GM19463 (cell line): ENCODE measurements at regions not wholly inside any gene's neighbourhood (a gene's known extent, or its start where the extent isn't known, plus 50 kb on each side); places are given as distances from the start of the nearest gene placed in this dataset.
A peak's percentile ranks its signal among the peaks of the same experiment; 100 is the strongest.
"Not testable (repeated sequence)": the region's sequence is repeated elsewhere in the genome, so short reads cannot be mapped to it uniquely, and the experiment has no call there.

Experiments
- ATAC-seq: cut with Tn5 transposase; IDR thresholded peaks from one replicate; pipeline ENCODE4 v1.9.1; 2021; ENCODE audit warnings: mild to moderate bottlenecking, moderate library complexity; ENCODE audit not compliant: unreplicated experiment

DNA sequence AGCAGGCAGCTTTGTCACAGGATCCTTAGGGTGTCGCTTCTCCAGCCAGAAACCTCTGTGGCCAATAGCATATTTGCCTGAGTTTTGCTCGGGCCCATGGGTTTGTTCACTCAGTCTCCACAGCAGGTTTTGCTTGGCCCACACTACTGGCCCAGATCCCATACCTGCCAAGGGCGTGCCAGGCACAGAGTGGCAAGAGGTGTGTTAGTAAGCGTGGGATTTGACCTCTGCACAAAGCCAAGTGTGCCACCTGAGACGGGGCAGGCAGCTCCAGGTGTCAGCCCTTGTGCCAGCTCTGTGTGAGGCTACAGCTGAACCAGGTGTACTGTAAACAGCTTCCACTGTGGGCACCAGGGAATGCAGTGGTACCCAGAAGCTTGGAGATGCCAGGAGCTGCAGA is 2003.0 kb downstream of the C4orf33 start:
- no peak for ATAC-seq

- ATAC-seq: no peak
Observed at GRCh38 chr4:131113273-131113672, 2017.3 kb downstream of the C4orf33 start.

DNA sequence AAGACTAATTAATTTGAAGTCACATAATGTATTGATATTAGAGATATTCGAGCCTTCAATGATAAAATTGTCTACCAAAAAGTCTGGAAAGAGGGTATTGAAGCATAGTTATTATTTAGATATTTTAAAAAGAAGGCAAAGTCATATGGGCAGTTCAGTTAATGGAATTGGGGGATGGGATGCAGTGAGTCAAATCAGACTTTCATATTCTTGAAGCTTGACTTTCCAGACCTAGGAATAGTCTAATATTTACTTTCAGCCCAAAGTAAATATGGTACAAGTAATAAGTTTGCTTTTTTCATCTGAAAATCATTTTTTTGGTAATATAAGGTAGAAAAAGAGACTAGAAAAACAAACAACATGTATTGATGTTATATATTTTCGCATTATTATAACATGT is 2017.8 kb downstream of the C4orf33 start:
- no peak for ATAC-seq

DNA sequence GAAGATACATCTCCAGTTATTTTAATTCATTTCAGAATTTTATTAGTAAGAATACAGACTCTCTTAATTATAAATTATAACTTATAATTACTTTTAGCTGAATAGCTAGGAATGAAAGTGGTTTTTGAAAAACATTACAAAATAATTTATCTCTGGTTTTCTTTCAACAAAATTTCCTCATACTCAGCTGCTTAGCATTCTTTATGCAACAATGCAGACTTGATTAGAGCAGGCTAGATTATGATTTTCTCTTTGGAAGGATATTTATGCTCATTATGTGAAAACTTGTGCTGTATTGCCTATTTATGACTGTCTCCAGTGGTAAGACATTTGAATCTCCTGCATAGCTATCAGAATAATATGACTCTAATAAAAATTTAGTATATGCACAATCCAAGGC is 2023.7 kb downstream of the C4orf33 start:
- ATAC-seq: no peak

- no peak for ATAC-seq
Observed at GRCh38 chr4:131137196-131137595, 2011.9 kb upstream of the PCDH10 start.

DNA sequence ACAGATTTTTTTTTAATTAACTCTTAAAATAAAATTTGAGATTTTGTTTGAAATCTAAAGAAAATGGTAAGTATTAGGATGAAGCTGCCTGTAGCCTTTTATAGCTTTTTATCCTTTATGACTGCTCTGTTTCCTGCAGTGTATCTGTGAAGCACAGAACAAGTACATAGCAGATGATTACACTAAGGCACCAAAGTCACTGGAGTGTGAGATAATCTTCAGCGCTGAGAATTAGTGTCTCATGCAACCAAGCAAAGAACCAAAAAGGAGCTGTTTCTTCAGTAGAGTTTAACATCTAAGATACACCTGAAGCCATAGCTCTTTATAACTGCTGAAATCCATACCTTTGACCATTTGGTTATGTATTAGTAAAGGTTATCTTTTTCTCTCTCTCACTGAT is 1989.8 kb upstream of the PCDH10 start:
- no peak for ATAC-seq

DNA sequence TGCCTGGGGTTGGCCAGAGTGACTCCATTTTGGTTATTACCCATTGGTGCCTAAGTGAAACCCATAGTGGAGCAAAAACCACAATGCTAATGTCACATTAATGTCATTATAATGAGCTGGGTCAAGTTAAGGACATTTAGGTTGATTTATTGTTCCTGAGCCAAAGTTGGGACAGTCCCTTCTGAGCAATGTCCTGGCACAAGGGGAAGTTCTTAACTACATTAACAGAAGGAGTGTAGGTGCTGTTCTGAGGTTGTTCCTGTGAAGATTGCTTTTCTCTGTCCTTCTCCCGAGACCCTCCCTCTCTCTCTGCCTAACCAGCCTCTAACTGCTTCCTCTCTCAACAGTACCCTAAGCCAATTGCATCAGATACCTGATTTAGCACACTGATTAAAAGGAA is 1956.8 kb upstream of the PCDH10 start:
- no peak for ATAC-seq

- no peak for ATAC-seq
Observed at GRCh38 chr4:131207589-131207988, 1941.5 kb upstream of the PCDH10 start.

DNA sequence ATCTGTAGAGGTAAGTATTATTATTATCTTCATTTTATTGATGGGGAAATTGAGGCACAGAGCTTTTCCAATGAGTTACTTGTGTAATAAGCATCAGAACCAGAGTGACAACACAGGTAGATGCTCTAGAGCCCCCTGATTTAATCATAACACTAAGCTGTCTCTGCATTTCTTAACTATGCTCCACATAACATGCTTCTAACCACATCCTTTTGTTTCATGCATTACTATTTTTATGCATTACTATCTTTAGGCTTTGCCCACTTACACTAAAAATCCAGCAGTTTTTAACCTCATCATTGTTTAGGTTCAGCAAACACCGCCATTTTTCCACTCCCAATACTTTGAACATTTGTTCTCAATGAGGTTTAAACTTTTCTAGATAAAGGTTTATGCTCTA is 1900.8 kb upstream of the PCDH10 start:
- no peak for ATAC-seq

GRCh38 chr4:131251321-131251720 is 1897.8 kb upstream of the PCDH10 start:
- ATAC-seq: no peak

DNA sequence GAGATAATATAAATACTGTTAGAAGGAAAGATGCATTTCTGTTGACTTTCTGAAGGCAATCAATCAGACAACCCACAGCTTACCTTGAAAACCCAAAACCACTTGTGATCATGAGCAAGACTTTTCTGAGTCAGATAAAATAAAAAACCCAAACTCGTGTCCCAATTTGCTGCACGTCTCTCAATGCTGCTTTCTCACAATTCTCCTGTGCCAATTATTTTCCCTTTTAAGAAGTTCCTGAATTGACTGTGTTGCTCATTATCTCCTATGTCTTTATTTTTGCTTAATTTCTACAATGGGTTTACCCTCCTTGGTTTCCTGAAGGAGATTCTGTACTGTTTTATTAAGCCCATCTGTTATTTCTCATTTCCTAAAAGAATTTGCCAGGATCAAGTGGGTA is 1891.9 kb upstream of the PCDH10 start:
- ATAC-seq: no peak

GRCh38 chr4:131258361-131258760 is 1890.7 kb upstream of the PCDH10 start:
- ATAC-seq: no peak

- ATAC-seq: no peak
Observed at GRCh38 chr4:131288441-131288840, 1860.7 kb upstream of the PCDH10 start.

DNA sequence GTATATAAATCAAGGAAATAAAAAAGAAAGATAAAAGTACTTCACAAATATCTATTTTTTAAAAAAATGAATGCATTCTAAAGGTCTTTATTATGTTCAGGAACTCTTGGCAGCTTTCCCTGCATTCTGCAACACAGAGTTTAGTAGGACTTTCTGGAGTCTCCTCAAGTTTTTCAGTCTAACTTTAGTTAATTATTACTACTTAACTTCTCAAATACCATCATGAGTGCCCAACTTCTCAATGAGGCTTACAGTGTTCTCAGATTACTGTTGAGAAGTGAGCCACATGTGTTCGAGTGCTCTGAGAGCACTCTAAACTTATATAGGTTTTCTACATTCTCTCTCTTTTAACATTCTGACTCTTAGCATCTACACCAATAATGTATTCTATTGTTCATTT is 1852.9 kb upstream of the PCDH10 start:
- no peak for ATAC-seq

- no peak for ATAC-seq
Observed at GRCh38 chr4:131302108-131302507, 1847.0 kb upstream of the PCDH10 start.

GRCh38 chr4:131304686-131305085 is 1844.4 kb upstream of the PCDH10 start:
- ATAC-seq: no peak

DNA sequence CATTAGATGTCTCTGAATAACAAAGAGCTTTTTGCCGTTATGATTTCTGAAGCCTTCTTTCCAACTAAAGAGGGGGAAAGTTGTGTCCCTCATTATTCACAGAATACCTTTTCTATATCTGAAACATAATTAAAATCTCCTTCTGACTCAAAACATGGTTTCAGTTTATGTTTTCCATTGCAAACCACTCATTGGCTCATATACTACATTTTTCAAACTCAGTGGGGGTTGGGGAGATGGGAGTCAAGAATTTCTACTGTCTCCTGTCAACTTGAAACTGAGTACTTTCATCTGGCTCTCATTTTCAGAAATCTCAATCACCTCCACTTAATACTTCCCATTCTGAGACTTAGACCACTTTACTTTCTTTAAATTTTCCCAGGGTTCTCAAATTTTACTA is 1839.5 kb upstream of the PCDH10 start:
- ATAC-seq: no peak

- ATAC-seq: no peak
Observed at GRCh38 chr4:131316086-131316485, 1833.0 kb upstream of the PCDH10 start.

- no peak for ATAC-seq
Observed at GRCh38 chr4:131337936-131338335, 1811.2 kb upstream of the PCDH10 start.

DNA sequence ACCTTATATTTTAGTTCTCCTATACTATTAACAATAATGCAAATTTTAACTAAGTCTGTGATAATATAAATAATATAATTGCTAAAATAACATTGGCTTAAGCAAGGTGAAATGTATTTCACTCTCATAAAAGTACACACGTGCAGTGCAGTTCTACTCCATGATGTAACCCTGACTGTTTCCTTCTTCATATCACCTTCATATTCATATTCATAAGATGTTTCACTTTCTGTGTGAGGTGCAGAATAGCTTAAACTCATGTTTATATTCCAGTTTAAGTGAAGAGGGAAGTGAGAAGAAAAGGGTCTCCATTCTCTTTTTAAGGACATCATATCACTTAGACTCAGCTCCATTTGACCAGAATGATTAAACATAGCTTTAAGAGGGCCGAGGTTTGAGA is 1810.0 kb upstream of the PCDH10 start:
- ATAC-seq: no peak

GRCh38 chr4:131344761-131345160 is 1804.3 kb upstream of the PCDH10 start:
- ATAC-seq: no peak

DNA sequence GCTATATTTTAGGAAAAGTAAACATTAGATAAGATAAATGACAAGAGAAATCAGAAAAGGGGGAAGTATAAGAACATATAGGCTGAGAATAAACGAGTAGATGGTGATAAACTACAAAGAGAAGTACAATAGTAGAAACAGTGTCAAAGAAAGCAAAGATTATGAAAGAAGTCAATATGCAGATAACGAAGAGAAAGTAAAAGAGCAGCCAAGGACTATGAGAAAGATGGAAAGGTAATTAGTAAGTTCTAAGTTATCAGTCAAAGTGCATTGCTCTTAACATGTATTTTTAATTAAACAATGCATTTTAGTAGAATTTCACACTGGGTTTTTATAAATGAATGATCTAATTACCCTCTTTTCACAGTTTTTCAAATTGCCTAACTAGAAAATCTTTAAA is 1801.3 kb upstream of the PCDH10 start:
- ATAC-seq: no peak

- peak; percentile 91 for ATAC-seq
Observed at GRCh38 chr4:131348263-131348662, 1800.8 kb upstream of the PCDH10 start.

GRCh38 chr4:131352371-131352770 is 1796.7 kb upstream of the PCDH10 start:
- not testable (repeated sequence) for ATAC-seq
